Fibroblast of lung (primary cell): ENCODE measurements at regions not wholly inside any gene's neighbourhood (a gene's known extent, or its start where the extent isn't known, plus 50 kb on each side); places are given as distances from the start of the nearest gene placed in this dataset.

Experiments used
- CTCF ChIP-seq, 2 donors: IDR thresholded peaks in 1 of 2; conservative IDR thresholded peaks in 1 of 2; 1 replicate in 1 of 2; 2 replicates in 1 of 2; pipeline ENCODE4 v1.5.1; 2011 to 2012; ENCODE audit warnings: low read length in 2 of 2, control low read depth in 1 of 2, inconsistent platforms in 1 of 2, low read depth in 1 of 2, mild to moderate bottlenecking in 1 of 2
- EZH2 ChIP-seq: IDR thresholded peaks from 2 replicates; pipeline ENCODE4 v1.5.1; 2012; ENCODE audit warnings: low read length, control low read depth, mild to moderate bottlenecking; ENCODE audit errors: missing control alignments

GRCh38 chr7:153065051-153065450, 305.5 kb downstream of the ACTR3B start:
- no peak for TF ChIP-seq CTCF (conservative IDR thresholded peaks at IDR 0.05 in 1 of 2, IDR thresholded peaks at IDR 0.05 in 1 of 2; ENCODE audit: low read depth in 1 of 2, low read length in 2 of 2)
- TF ChIP-seq EZH2: no peak
